ENCODE measurements at regions not wholly inside any gene's neighbourhood (a gene's known extent, or its start where the extent isn't known, plus 50 kb on each side); places are given as distances from the start of the nearest gene placed in this dataset.

DNA sequence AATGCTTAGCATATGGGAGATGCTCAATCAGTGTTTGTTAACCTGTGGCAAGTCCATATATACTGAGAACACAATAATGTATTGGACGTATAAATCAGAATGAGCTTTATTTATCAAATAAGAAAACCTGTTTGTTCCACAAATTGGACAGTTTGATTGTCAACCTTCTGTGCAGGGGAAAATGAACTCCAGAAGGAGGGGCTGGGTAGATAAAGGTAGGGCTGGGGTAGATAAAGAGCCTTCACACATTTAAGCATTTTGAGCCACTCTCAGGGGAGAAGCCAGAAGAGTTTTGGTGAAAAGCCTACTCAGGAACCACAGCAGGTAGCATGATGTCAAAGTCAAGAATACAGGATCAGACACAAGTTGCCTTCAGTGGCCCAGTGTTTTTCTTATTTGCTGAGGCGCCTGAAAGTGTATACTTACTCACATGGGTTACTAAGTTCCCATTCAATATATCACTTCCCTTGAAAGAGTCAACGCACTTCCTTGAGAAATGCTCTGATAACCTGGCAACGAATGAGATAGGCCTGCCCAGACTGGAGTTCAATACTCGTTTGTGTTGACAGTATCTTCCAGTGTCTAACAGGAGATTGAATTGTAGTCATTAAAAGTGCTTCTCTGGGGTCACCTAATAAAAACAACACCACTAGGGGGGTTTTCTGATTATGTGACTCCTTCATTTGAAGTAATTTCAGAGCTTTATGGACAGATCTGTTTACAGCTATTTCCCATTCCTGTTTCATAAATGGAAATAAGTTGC, 263.9 kb upstream of the CITED2 start:
- H3K4me1 ChIP-seq = no peaks in the 10 kb centered on the region
- no peaks in the 10 kb centered on the region for H3K27me3 ChIP-seq (ENCODE audit: low read depth)
- intact Hi-C loops (cut with micrococcal nuclease) = no loop called here
- H3K9me3 ChIP-seq (replicated peaks) = no peaks in the 10 kb centered on the region
- TF ChIP-seq, protein P1, sequence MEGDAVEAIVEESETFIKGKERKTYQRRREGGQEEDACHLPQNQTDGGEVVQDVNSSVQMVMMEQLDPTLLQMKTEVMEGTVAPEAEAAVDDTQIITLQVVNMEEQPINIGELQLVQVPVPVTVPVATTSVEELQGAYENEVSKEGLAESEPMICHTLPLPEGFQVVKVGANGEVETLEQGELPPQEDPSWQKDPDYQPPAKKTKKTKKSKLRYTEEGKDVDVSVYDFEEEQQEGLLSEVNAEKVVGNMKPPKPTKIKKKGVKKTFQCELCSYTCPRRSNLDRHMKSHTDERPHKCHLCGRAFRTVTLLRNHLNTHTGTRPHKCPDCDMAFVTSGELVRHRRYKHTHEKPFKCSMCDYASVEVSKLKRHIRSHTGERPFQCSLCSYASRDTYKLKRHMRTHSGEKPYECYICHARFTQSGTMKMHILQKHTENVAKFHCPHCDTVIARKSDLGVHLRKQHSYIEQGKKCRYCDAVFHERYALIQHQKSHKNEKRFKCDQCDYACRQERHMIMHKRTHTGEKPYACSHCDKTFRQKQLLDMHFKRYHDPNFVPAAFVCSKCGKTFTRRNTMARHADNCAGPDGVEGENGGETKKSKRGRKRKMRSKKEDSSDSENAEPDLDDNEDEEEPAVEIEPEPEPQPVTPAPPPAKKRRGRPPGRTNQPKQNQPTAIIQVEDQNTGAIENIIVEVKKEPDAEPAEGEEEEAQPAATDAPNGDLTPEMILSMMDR (IDR thresholded peaks at IDR 0.05; ENCODE audit: borderline replicate concordance) = no peak
- no peak overlapping the region for H3K27ac ChIP-seq (replicated peaks)
- no peak for DNase-seq
- H3K36me3 ChIP-seq = no peaks in the 10 kb centered on the region
- H3K4me3 ChIP-seq = no peak overlapping the region

DNA sequence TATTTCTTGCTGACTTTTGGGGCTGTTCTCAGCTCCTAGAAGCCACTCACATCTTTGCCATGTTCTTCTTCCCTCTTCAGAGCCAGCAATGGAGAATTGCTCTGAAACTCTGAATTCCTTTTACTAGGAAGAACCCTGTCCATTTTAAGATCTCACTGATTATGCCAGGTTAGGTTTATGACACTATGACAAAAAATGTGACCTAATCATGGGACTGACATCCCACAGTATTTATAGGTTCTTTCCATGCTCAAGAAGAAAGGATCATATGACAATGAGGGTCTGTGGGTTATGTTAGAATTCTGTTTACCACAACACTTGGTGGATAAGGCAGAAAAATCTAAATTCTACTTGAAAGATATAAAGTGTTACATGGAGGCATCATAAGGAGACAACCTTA, 263.3 kb upstream of the CITED2 start:
- Histone ChIP-seq H3K4me1 (no peaks in the 10 kb centered on the region), H3K9me3 (replicated peaks) (no peaks in the 10 kb centered on the region), H3K27me3 (ENCODE audit: low read depth) (no peaks in the 10 kb centered on the region), H3K27ac (replicated peaks) (no peak overlapping the region), H3K4me3 (no peak overlapping the region), H3K36me3 (no peaks in the 10 kb centered on the region)
- TF ChIP-seq, protein P1 (IDR thresholded peaks at IDR 0.05; ENCODE audit: borderline replicate concordance) = no peak
- no peak for DNase-seq
- intact Hi-C loops (cut with micrococcal nuclease) = no loop called here

DNA sequence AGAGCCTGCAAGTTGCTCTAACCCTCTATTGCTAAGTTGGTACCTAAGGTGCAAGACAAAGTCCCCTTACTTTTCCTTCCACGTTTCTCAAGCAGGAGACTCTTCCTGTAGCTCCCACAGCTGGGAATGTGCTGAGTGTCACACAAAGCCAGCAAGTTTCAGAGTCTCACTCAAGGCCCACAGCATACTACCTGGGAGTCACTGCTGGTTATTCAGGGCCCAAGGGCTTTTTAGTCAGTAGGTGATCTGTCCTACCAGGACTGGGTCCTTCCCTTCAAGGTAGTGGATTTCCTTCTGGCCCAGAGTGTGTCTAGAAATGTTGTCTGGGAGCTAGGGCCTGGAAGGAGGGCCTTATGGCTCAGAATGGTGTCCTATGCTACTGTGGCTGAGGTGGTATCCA, 261.9 kb upstream of the CITED2 start:
- Histone ChIP-seq H3K4me1 (no peaks in the 10 kb centered on the region), H3K27me3 (ENCODE audit: low read depth) (no peaks in the 10 kb centered on the region), H3K9me3 (replicated peaks) (peaks cover 4% of the 10 kb centered on the region), H3K27ac (replicated peaks) (no peak overlapping the region), H3K4me3 (no peak overlapping the region), H3K36me3 (no peaks in the 10 kb centered on the region)
- TF ChIP-seq, protein P1 (IDR thresholded peaks at IDR 0.05; ENCODE audit: borderline replicate concordance) = no peak
- intact Hi-C loops (cut with micrococcal nuclease) = no loop called here
- DNase-seq = no peak

DNA sequence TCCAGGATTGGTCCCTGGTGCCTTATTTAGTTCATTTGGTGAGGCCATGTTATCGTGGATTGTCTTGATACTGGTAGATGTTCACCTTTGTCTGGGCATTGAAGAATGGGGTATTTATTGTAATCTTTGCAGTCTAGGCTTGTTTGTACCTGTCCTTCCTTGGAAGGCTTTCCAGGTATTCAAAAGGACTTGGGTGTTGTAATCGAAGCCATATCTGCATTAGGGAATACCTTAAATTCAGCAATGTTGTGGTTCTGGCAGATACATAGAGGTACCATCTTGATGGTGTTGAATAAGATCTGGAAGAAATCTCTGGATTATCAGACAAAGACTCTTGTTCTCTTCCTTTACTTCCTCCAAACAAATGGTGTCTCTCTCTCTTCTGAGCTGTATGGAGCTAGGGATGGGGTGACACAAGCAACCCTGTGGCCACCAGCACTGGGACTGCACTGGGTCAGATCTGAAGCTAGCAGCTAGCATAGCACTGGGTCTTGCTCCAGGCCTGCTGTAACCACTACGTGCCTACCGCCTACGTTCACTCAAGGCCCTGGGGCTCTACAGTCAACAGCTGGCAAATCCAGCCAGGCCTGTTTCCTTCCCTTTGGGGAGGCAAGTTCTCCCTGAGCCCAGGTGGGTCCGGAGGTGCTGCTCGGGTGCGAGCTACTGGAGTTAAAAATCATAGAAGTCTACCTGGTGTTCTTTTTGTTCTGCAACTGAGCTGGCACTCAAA, 261.1 kb upstream of the CITED2 start:
- no peaks in the 10 kb centered on the region for H3K27me3 ChIP-seq (ENCODE audit: low read depth)
- TF ChIP-seq, protein P1 (IDR thresholded peaks at IDR 0.05; ENCODE audit: borderline replicate concordance) = no peak
- no peaks in the 10 kb centered on the region for H3K4me1 ChIP-seq
- no peak overlapping the region for H3K27ac ChIP-seq (replicated peaks)
- H3K4me3 ChIP-seq = no peak overlapping the region
- no peak for DNase-seq
- peaks cover 12% of the 10 kb centered on the region for H3K9me3 ChIP-seq (replicated peaks)
- intact Hi-C loops (cut with micrococcal nuclease) = no loop called here
- no peaks in the 10 kb centered on the region for H3K36me3 ChIP-seq

DNA sequence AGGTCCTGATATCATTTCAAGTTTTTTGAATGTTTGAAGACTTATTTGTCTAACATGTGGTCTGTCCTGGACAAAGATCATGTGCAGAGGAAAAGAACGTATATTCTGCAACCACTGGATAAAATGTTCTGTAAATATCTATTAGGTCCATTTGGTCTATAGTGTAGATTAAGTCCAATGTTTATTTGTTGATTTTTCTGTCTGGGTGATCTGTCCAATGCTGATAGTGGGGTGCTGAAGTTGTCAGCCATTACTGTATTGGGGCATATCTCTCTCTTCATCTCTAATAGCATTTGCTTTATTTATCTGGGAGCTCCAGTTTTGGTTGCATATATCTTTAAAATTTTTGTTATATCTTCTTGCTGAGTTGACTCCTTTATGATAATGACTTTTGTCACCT, 258.4 kb upstream of the CITED2 start:
- Histone ChIP-seq H3K9me3 (replicated peaks) (peaks cover 15% of the 10 kb centered on the region), H3K27ac (replicated peaks) (no peak overlapping the region), H3K27me3 (ENCODE audit: low read depth) (no peaks in the 10 kb centered on the region), H3K4me1 (no peaks in the 10 kb centered on the region), H3K36me3 (no peaks in the 10 kb centered on the region), H3K4me3 (no peak overlapping the region)
- TF ChIP-seq, protein P1 (IDR thresholded peaks at IDR 0.05; ENCODE audit: borderline replicate concordance) = no peak
- intact Hi-C loops (cut with micrococcal nuclease) = no loop called here
- no peak for DNase-seq
